B cell (primary cell): ENCODE measurements at regions not wholly inside any gene's neighbourhood (a gene's known extent, or its start where the extent isn't known, plus 50 kb on each side); places are given as distances from the start of the nearest gene placed in this dataset.

ENCODE experiments used
- ATAC-seq: fragments of 200-7000 bp; cut with Tn5 transposase; one replicate; pipeline ENCODE4 v1.10.0; 2021; ENCODE audit warnings: low read depth, mild to moderate bottlenecking, moderate number of reproducible peaks, moderate library complexity
- CTCF ChIA-PET: fragments of 350-600 bp; sonication (Branson Sonifier 250); formaldehyde crosslinking; loops from one replicate; lab custom pipeline; 2021; ENCODE audit warnings: antibody characterized with exemption, inconsistent platforms; lab: Charles Lee
- POLR2A ChIA-PET: fragments of 350-600 bp; sonication (Branson Sonifier 250); formaldehyde crosslinking; loops from one replicate; lab custom pipeline; 2021; ENCODE audit warnings: antibody characterized with exemption; lab: Charles Lee
- DNase-seq: peaks from one replicate; pipeline ENCODE4 v3.0.0; 2013
- H2AFZ ChIP-seq: 2 replicates; pipeline ENCODE4 v1.6.1; 2012; ENCODE audit warnings: mild to moderate bottlenecking, low read depth, low read length; ENCODE audit not compliant: insufficient read depth, poor library complexity, severe bottlenecking
- H3K27ac ChIP-seq, 2 donors: 1 replicate in 1 of 2; 2 replicates in 1 of 2; pipeline ENCODE4 v1.5.1; 2012 to 2013; ENCODE audit warnings: low read length in 2 of 2, mild to moderate bottlenecking in 2 of 2, moderate library complexity in 1 of 2
- H3K27me3 ChIP-seq, 4 experiments: fragments of 200-600 bp in 1 of 4; sonication (generic) in 1 of 4; replicated peaks in 1 of 4; 1 replicate in 2 of 4; 2 replicates in 2 of 4; pipeline versions ENCODE4 v1.6.1 to v1.7.0; 2013 to 2016; ENCODE audit warnings: low read length in 3 of 4, mild to moderate bottlenecking in 2 of 4, mixed read lengths in 1 of 4, moderate library complexity in 1 of 4; ENCODE audit not compliant: insufficient read depth in 4 of 4, control insufficient read depth in 3 of 4; ENCODE audit errors: control extremely low read depth in 1 of 4
- H3K36me3 ChIP-seq, 2 experiments: replicated peaks in 1 of 2; 1 replicate in 1 of 2; 2 replicates in 1 of 2; pipeline versions ENCODE4 v1.6.1 to v1.7.1; 2013; ENCODE audit warnings: low read length in 1 of 2; ENCODE audit not compliant: insufficient read depth in 2 of 2, control insufficient read depth in 1 of 2; ENCODE audit errors: control extremely low read depth in 1 of 2, extremely low read depth in 1 of 2
- H3K4me1 ChIP-seq, 2 donors: fragments of 200-600 bp in 1 of 2; sonication (generic) in 1 of 2; 1 replicate in 1 of 2; 2 replicates in 1 of 2; pipeline versions ENCODE4 v1.5.1 to v1.6.1; 2013 to 2017; ENCODE audit warnings: low read length in 2 of 2; ENCODE audit not compliant: control insufficient read depth in 2 of 2, insufficient read depth in 2 of 2
- H3K4me2 ChIP-seq: replicated peaks from 2 replicates; pipeline ENCODE3; 2012; ENCODE audit warnings: mild to moderate bottlenecking, low read depth, low read length; ENCODE audit not compliant: poor library complexity, severe bottlenecking
- H3K4me3 ChIP-seq, 5 experiments: fragments of 200-600 bp in 1 of 5; sonication (generic) in 1 of 5; 1 replicate in 3 of 5; 2 replicates in 2 of 5; pipeline versions ENCODE4 v1.5.1 to v1.7.0; 2011 to 2016; ENCODE audit warnings: low read length in 4 of 5, mild to moderate bottlenecking in 4 of 5, low read depth in 2 of 5, control low read depth in 1 of 5, moderate library complexity in 1 of 5; ENCODE audit not compliant: insufficient read depth in 1 of 5; ENCODE audit errors: control extremely low read depth in 1 of 5, extremely low read depth in 1 of 5
- H3K79me2 ChIP-seq: fragments of 200-600 bp; sonication (generic); one replicate; pipeline ENCODE4 v1.6.0; 2016; ENCODE audit warnings: low read length; ENCODE audit not compliant: control insufficient read depth, insufficient read depth
- H3K9ac ChIP-seq: fragments of 200-600 bp; sonication (generic); 2 replicates; pipeline ENCODE4 v1.6.1; 2017; ENCODE audit warnings: mild to moderate bottlenecking, low read length, moderate library complexity
- H3K9me3 ChIP-seq, 3 donors: one replicate each; pipeline versions ENCODE4 v1.6.1 to v1.7.1; 2013; ENCODE audit warnings: low read length in 2 of 3; ENCODE audit not compliant: control insufficient read depth in 2 of 3, insufficient read depth in 1 of 3; ENCODE audit errors: control extremely low read depth in 1 of 3
- H4K20me1 ChIP-seq: 2 replicates; pipeline ENCODE4 v1.6.0; 2012; ENCODE audit warnings: mild to moderate bottlenecking, low read length; ENCODE audit not compliant: insufficient read depth, control insufficient read depth, poor library complexity, severe bottlenecking
- H3K27ac Mint-ChIP-seq: one replicate; pipeline ENCODE4 v1.8.0; 2021; ENCODE audit warnings: mixed read lengths
- H3K27me3 Mint-ChIP-seq: one replicate; pipeline ENCODE4 v1.8.0; 2021; ENCODE audit warnings: mixed read lengths
- H3K4me1 Mint-ChIP-seq: one replicate; pipeline ENCODE4 v1.8.0; 2021; ENCODE audit warnings: mixed read lengths
- H3K4me3 Mint-ChIP-seq: one replicate; pipeline ENCODE4 v1.8.0; 2021; ENCODE audit warnings: mixed read lengths
- H3K9me3 Mint-ChIP-seq: one replicate; pipeline ENCODE4 v1.8.0; 2022; ENCODE audit warnings: mixed read lengths; ENCODE audit not compliant: insufficient read depth
- EZH2 ChIP-seq: IDR thresholded peaks from 2 replicates; pipeline ENCODE4 v1.6.1; 2012; ENCODE audit warnings: borderline replicate concordance, low read depth, mild to moderate bottlenecking, moderate library complexity, low read length; ENCODE audit not compliant: insufficient read depth, poor library complexity, severe bottlenecking
- WGBS: methylation state at CpG from one replicate; pipeline ENCODE4 v1.1.5; 2013; ENCODE audit warnings: missing lambda C conversion rate; ENCODE audit not compliant: insufficient coverage; 5-methylcytosine and 5-hydroxymethylcytosine counted together
- intact Hi-C: fragments of 100-400 bp; cut with micrococcal nuclease; formaldehyde crosslinking; loops from one replicate; pipeline ENCODE4 v1.10.0; 2022
- TF ChIP-seq, protein P1 (sequence below): fragments of 200-600 bp; IDR thresholded peaks from one replicate; pipeline ENCODE4 v1.8.0; 2022; ENCODE audit warnings: antibody characterized with exemption, mild to moderate bottlenecking

DNA sequence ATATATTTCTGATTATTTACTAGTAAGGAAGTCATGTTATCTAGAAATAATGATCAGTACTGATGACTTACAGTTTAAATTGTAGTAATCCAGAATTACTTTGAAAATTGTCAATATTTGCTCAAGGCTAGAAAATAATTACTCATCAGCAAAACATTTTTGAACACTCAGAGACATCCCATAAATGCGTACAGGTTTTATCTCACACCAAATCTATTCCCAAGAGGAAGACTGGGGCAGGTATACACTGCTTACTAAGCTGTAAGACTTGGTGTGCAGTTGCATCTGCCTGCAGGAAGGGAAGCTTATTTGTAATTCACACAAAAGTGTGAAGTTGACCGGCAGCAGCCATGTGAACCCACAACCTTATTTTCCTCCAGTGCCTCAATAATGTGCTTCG is 146.4 kb downstream of the CCER1 start:
- no peak for TF ChIP-seq EZH2
- TF ChIP-seq, protein P1, sequence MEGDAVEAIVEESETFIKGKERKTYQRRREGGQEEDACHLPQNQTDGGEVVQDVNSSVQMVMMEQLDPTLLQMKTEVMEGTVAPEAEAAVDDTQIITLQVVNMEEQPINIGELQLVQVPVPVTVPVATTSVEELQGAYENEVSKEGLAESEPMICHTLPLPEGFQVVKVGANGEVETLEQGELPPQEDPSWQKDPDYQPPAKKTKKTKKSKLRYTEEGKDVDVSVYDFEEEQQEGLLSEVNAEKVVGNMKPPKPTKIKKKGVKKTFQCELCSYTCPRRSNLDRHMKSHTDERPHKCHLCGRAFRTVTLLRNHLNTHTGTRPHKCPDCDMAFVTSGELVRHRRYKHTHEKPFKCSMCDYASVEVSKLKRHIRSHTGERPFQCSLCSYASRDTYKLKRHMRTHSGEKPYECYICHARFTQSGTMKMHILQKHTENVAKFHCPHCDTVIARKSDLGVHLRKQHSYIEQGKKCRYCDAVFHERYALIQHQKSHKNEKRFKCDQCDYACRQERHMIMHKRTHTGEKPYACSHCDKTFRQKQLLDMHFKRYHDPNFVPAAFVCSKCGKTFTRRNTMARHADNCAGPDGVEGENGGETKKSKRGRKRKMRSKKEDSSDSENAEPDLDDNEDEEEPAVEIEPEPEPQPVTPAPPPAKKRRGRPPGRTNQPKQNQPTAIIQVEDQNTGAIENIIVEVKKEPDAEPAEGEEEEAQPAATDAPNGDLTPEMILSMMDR = no peak
- Mint-ChIP-seq H3K27me3 (no peaks in the 10 kb centered on the region), H3K4me3 (no peak overlapping the region), H3K27ac (no peak overlapping the region), H3K9me3 (no peaks in the 10 kb centered on the region), H3K4me1 (no peaks in the 10 kb centered on the region)
- H2AFZ ChIP-seq = no peak overlapping the region
- no peaks in the 10 kb centered on the region for H3K79me2 ChIP-seq
- no peak overlapping the region for H3K4me3 ChIP-seq
- H4K20me1 ChIP-seq = no peaks in the 10 kb centered on the region
- no peaks in the 10 kb centered on the region for H3K27me3 ChIP-seq
- H3K4me2 ChIP-seq = no peak overlapping the region
- POLR2A ChIA-PET = no interaction called here
- WGBS = no CpG with 5 or more reads among the region's 3 CpGs
- DNase-seq (no peak), ATAC-seq (no peak)
- no peak overlapping the region for H3K27ac ChIP-seq
- H3K9me3 ChIP-seq = peaks cover 0 to 2% (median 0%) of the 10 kb centered on the region in 3 donors
- no peaks in the 10 kb centered on the region for H3K4me1 ChIP-seq
- intact Hi-C loops = no loop called here
- CTCF ChIA-PET = no interaction called here
- no peak overlapping the region for H3K9ac ChIP-seq
- H3K36me3 ChIP-seq = no peaks in the 10 kb centered on the region

DNA sequence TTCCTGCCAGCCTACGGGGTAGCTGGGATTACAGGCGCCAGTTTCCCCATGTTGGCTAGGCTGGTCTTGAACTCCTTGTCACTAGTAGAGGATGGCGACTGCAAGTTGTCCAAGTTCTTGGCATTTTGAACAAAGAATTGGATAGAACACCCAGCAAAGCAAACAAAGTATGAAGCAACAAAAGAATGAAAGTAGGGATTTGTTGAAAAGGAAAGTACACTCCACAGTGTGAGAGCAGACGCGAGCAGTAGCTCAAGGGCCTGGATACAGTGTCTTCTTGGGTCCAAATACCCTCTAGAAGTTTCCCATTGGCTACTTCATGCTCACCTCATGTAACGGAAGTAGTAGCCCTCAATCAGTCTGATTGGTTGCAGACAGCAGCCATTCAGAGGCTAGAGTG is 152.2 kb downstream of the CCER1 start:
- POLR2A ChIA-PET = interaction anchor here (0.6 kb wide), 1 partner anchor 25 kb away, joined by 3 read pairs; no protein-coding TSS in a partner anchor
- no peak for TF ChIP-seq EZH2
- TF ChIP-seq, protein P1 = no peak
- H3K36me3 ChIP-seq = no peaks in the 10 kb centered on the region
- H3K79me2 ChIP-seq = no peaks in the 10 kb centered on the region
- no peak overlapping the region for H3K4me2 ChIP-seq
- Mint-ChIP-seq H3K4me3 (no peak overlapping the region), H3K27ac (no peak overlapping the region), H3K4me1 (no peaks in the 10 kb centered on the region), H3K9me3 (peaks cover 5% of the 10 kb centered on the region), H3K27me3 (no peaks in the 10 kb centered on the region)
- H3K9ac ChIP-seq = no peak overlapping the region
- CTCF ChIA-PET = no interaction called here
- H3K27ac ChIP-seq = no peak overlapping the region
- H3K27me3 ChIP-seq = no peaks in the 10 kb centered on the region
- no peaks in the 10 kb centered on the region for H3K4me1 ChIP-seq
- no peak overlapping the region for H2AFZ ChIP-seq
- ATAC-seq (no peak), DNase-seq (no peak)
- 96% methylated on average over 5 of the region's 6 CpGs for WGBS
- H3K4me3 ChIP-seq = no peak overlapping the region
- intact Hi-C loops = no loop called here
- peaks cover 0 to 3% (median 0%) of the 10 kb centered on the region in 3 donors for H3K9me3 ChIP-seq
- H4K20me1 ChIP-seq = no peaks in the 10 kb centered on the region
